Fibroblast of lung (primary cell): ENCODE measurements at regions not wholly inside any gene's neighbourhood (a gene's known extent, or its start where the extent isn't known, plus 50 kb on each side); places are given as distances from the start of the nearest gene placed in this dataset.

Experiments
- DNase-seq, 2 donors: peaks; one replicate each; pipeline versions ENCODE4 v3.0.0 to v3.0.0-alpha.2; 2010; ENCODE audit warnings: low read depth in 2 of 2
- H2AFZ ChIP-seq: 2 replicates; pipeline ENCODE4 v1.5.1; 2012; ENCODE audit warnings: low read length, control low read depth, inconsistent platforms
- H3K27ac ChIP-seq: 2 replicates; pipeline ENCODE4 v1.5.1; 2011; ENCODE audit warnings: low read length, control low read depth; ENCODE audit not compliant: insufficient read depth
- H3K27me3 ChIP-seq: 2 replicates; pipeline ENCODE4 v1.5.1; 2011; ENCODE audit warnings: mild to moderate bottlenecking, low read length; ENCODE audit not compliant: control insufficient read depth, insufficient read depth
- H3K36me3 ChIP-seq: 2 replicates; pipeline ENCODE4 v1.5.1; 2011; ENCODE audit warnings: low read length; ENCODE audit not compliant: control insufficient read depth, insufficient read depth
- H3K4me1 ChIP-seq: 2 replicates; pipeline ENCODE4 v1.5.1; 2011; ENCODE audit warnings: low read length; ENCODE audit not compliant: control insufficient read depth, insufficient read depth; ENCODE audit errors: extremely low read depth
- H3K4me2 ChIP-seq: 2 replicates; pipeline ENCODE4 v1.5.1; 2011; ENCODE audit warnings: low read length, control low read depth; ENCODE audit not compliant: insufficient read depth; ENCODE audit errors: extremely low read depth
- H3K4me3 ChIP-seq, 4 experiments: fragments of 200-600 bp in 1 of 4; sonication (generic) in 1 of 4; replicated peaks in 1 of 4; 2 replicates each; pipeline ENCODE4 v1.5.1; 2011 to 2016; ENCODE audit warnings: low read length in 4 of 4, low read depth in 3 of 4, mild to moderate bottlenecking in 3 of 4, control low read depth in 2 of 4, inconsistent platforms in 1 of 4, mixed read lengths in 1 of 4; ENCODE audit not compliant: insufficient read depth in 1 of 4; ENCODE audit errors: control extremely low read depth in 1 of 4
- H3K79me2 ChIP-seq: 2 replicates; pipeline ENCODE4 v1.5.1; 2012; ENCODE audit warnings: mild to moderate bottlenecking, low read length, inconsistent platforms; ENCODE audit not compliant: control insufficient read depth, insufficient read depth
- H3K9ac ChIP-seq: 2 replicates; pipeline ENCODE4 v1.5.1; 2011; ENCODE audit warnings: mild to moderate bottlenecking, low read length, control low read depth; ENCODE audit not compliant: insufficient read depth
- H3K9me3 ChIP-seq: 2 replicates; pipeline ENCODE4 v1.5.1; 2012; ENCODE audit warnings: low read depth, low read length; ENCODE audit not compliant: control insufficient read depth, insufficient read depth
- H4K20me1 ChIP-seq: 2 replicates; pipeline ENCODE4 v1.5.1; 2011; ENCODE audit warnings: low read length; ENCODE audit not compliant: control insufficient read depth, insufficient read depth; ENCODE audit errors: extremely low read depth
- EZH2 ChIP-seq: IDR thresholded peaks from 2 replicates; pipeline ENCODE4 v1.5.1; 2012; ENCODE audit warnings: low read length, control low read depth, mild to moderate bottlenecking; ENCODE audit errors: missing control alignments
- TF ChIP-seq, protein P1 (sequence below), 2 donors: IDR thresholded peaks in 1 of 2; conservative IDR thresholded peaks in 1 of 2; 1 replicate in 1 of 2; 2 replicates in 1 of 2; pipeline ENCODE4 v1.5.1; 2011 to 2012; ENCODE audit warnings: low read length in 2 of 2, control low read depth in 1 of 2, inconsistent platforms in 1 of 2, low read depth in 1 of 2, mild to moderate bottlenecking in 1 of 2

DNA sequence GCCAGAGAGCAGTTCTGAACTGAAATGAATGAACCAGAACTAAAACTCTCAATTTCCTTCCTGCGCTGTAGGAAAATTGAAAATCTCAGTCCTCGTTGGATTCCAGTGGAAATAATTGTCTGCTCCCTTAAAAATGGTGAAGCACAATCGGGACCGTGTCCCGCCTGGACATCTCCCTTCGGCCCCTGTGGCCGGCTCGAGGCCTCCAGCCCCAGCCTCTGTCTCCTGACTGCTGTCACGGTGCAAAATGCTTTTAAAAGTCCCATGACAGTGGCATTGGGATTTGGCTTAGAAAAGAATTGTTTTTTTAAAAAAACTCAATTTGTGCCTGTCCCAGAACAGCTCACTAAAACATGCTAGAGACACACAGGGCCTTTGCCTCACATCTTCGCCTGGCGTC lies 142.5 kb downstream of the ZNF664 start:
- Histone ChIP-seq H3K4me3 (no peak overlapping the region), H3K9ac (no peak overlapping the region), H3K36me3 (no peaks in the 10 kb centered on the region), H4K20me1 (no peaks in the 10 kb centered on the region), H3K9me3 (no peaks in the 10 kb centered on the region), H2AFZ (no peak overlapping the region), H3K4me2 (no peak overlapping the region), H3K27ac (no peak overlapping the region), H3K4me1 (no peaks in the 10 kb centered on the region), H3K79me2 (no peaks in the 10 kb centered on the region), H3K27me3 (no peaks in the 10 kb centered on the region)
- no peak for DNase-seq
- TF ChIP-seq, protein P1, sequence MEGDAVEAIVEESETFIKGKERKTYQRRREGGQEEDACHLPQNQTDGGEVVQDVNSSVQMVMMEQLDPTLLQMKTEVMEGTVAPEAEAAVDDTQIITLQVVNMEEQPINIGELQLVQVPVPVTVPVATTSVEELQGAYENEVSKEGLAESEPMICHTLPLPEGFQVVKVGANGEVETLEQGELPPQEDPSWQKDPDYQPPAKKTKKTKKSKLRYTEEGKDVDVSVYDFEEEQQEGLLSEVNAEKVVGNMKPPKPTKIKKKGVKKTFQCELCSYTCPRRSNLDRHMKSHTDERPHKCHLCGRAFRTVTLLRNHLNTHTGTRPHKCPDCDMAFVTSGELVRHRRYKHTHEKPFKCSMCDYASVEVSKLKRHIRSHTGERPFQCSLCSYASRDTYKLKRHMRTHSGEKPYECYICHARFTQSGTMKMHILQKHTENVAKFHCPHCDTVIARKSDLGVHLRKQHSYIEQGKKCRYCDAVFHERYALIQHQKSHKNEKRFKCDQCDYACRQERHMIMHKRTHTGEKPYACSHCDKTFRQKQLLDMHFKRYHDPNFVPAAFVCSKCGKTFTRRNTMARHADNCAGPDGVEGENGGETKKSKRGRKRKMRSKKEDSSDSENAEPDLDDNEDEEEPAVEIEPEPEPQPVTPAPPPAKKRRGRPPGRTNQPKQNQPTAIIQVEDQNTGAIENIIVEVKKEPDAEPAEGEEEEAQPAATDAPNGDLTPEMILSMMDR (conservative IDR thresholded peaks at IDR 0.05 in 1 of 2, IDR thresholded peaks at IDR 0.05 in 1 of 2; ENCODE audit: low read depth in 1 of 2, low read length in 2 of 2): no peak
- no peak for TF ChIP-seq EZH2

DNA sequence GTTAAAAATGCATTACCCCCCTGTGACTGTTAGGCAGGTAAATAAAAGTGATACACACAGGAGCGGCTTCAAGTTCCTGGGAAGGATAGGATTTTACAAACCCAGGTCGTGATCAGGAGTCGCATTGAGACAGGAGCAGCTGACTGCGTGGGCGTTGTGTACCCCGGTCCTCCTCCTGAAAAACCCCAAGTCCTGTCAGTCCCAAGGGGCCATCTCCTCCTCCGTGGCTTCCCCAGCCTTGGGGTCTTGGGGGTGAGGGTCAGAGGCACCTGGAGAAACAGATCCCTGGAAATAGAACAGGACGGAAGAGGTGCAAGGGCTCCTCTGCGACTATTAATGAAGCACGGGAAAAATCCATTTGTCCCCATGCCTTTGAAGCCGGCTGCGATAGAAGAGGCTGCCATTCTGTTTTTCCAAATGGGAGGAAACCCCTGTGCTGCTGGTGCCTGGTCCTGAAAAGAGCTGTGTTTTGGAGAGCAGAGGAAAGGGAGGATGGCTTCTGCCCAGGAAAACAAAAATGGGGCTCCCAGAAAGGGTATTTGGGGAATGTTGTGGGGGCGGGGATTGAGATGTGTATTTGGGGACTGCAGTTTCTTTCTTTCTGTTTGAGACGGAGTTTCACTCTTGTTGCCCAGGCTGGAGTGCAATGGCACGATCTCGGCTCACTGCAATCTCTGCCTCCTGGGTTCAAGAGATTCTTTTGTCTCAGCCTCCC lies 143.1 kb downstream of the ZNF664 start:
- Histone ChIP-seq H3K4me2 (no peak overlapping the region), H2AFZ (no peak overlapping the region), H3K36me3 (no peaks in the 10 kb centered on the region), H3K27ac (no peak overlapping the region), H4K20me1 (no peaks in the 10 kb centered on the region), H3K4me3 (no peak overlapping the region), H3K9ac (no peak overlapping the region), H3K9me3 (no peaks in the 10 kb centered on the region), H3K79me2 (no peaks in the 10 kb centered on the region), H3K27me3 (no peaks in the 10 kb centered on the region), H3K4me1 (no peaks in the 10 kb centered on the region)
- DNase-seq: no peak
- TF ChIP-seq EZH2: no peak
- TF ChIP-seq, protein P1 (conservative IDR thresholded peaks at IDR 0.05 in 1 of 2, IDR thresholded peaks at IDR 0.05 in 1 of 2; ENCODE audit: low read depth in 1 of 2, low read length in 2 of 2): no peak

DNA sequence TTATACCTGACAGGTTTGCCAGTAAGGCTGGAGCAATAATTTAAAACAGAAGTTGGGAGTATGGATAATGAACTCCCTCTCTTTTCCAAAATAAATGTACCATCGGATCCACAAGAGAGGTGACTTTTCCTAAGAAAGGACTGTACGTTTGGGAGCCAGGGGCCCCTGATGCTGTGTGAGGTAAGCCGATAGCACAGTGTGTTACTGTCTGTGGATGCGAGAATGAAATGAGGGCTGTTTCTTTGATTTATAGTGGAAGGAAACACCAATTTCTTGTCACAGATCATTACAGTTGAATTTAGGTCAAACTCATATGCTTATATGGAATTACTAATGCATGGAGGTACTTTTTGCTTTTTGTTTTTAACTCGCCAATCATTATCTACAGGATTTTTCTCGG lies 147.7 kb downstream of the ZNF664 start:
- no peak overlapping the region for H3K4me2 ChIP-seq
- H3K4me3 ChIP-seq: no peak overlapping the region
- H3K4me1 ChIP-seq: no peaks in the 10 kb centered on the region
- H3K36me3 ChIP-seq: no peaks in the 10 kb centered on the region
- H2AFZ ChIP-seq: no peak overlapping the region
- no peaks in the 10 kb centered on the region for H4K20me1 ChIP-seq
- no peak for DNase-seq
- H3K9ac ChIP-seq: no peak overlapping the region
- no peaks in the 10 kb centered on the region for H3K79me2 ChIP-seq
- peaks cover 3% of the 10 kb centered on the region for H3K27me3 ChIP-seq
- TF ChIP-seq, protein P1 (conservative IDR thresholded peaks at IDR 0.05 in 1 of 2, IDR thresholded peaks at IDR 0.05 in 1 of 2; ENCODE audit: low read depth in 1 of 2, low read length in 2 of 2): no peak
- TF ChIP-seq EZH2: no peak
- H3K9me3 ChIP-seq: no peaks in the 10 kb centered on the region
- no peak overlapping the region for H3K27ac ChIP-seq
